ENCODE measurements at regions not wholly inside any gene's neighbourhood (a gene's known extent, or its start where the extent isn't known, plus 50 kb on each side); places are given as distances from the start of the nearest gene placed in this dataset.

- intact Hi-C loops (cut with micrococcal nuclease): loop anchor here (10.0 kb wide), 1 partner anchor 171 kb away; no protein-coding TSS in a partner anchor
- no peak overlapping the region for H3K23ac ChIP-seq (ENCODE audit: low read depth, low read length)
Measured at GRCh38 chr5:175385691-175386362, 58.2 kb downstream of the DRD1 start.

More at GRCh38 chr5:175385691-175386362, 58.2 kb downstream of the DRD1 start:
- H2AFZ ChIP-seq (replicated peaks; ENCODE audit: low read length, poor library complexity): no peak overlapping the region
- H2BK5ac ChIP-seq (ENCODE audit: low read depth, low read length, poor library complexity, severe bottlenecking): no peak overlapping the region
- no peak overlapping the region for H3K14ac ChIP-seq (replicated peaks; ENCODE audit: low read depth, low read length)
- peak overlapping the region; percentile 56; the same call in 1 of the 2 replicates for H3K4me2 ChIP-seq (ENCODE audit: low read depth, low read length)
- no peak overlapping the region for H3K27ac ChIP-seq (ENCODE audit: insufficient read depth, low read length)
- H2BK120ac ChIP-seq (ENCODE audit: low read depth, low read length): no peak overlapping the region
- 0 out of 2 replicates have a peak overlapping the region, but pooled peaks have one; percentile 81 for H2BK20ac ChIP-seq (ENCODE audit: low read depth, low read length)
- ATAC-seq (ENCODE audit: low read depth) (peak; percentile 79), DNase-seq (peak; percentile 69)
- H4K20me1 ChIP-seq (ENCODE audit: insufficient read depth, low read length): no peaks in the 10 kb centered on the region
- ChIA-PET CTCF (no interaction called here), POLR2A (ENCODE audit: unreplicated experiment) (no interaction called here)
- H3K36me3 ChIP-seq (ENCODE audit: control insufficient read depth, insufficient read depth, low read length): no peaks in the 10 kb centered on the region
- in situ Hi-C loops (cut with MboI; ENCODE audit: low sequenced_read_pairs): no loop called here
- no peak overlapping the region for H2BK15ac ChIP-seq (ENCODE audit: low read depth, low read length)
- peaks cover 3% of the 10 kb centered on the region for H3K4me1 ChIP-seq (ENCODE audit: control insufficient read depth, insufficient read depth, low read length)
- H4K5ac ChIP-seq (ENCODE audit: low read depth, low read length): no peak overlapping the region
- no peak overlapping the region for H3K4ac ChIP-seq (ENCODE audit: low read depth, low read length)
- TF ChIP-seq CEBPB (IDR thresholded peaks at IDR 0.05; ENCODE audit: low read depth, low read length): 0 out of 2 replicates have a peak, but pooled peaks have one; percentile 21
- TF ChIP-seq CTCF (conservative IDR thresholded peaks at IDR 0.05; ENCODE audit: low read depth, low read length): no peak
- H3K4me3 ChIP-seq (ENCODE audit: insufficient read depth, low read depth, low read length): no peak overlapping the region
- no peaks in the 10 kb centered on the region; the same call in 1 of the 2 replicates for H3K27me3 ChIP-seq (ENCODE audit: control insufficient read depth, insufficient read depth, low read length)
- BruUV-seq (replicated peaks): no TSS peak
- H4K8ac ChIP-seq (ENCODE audit: low read depth in 2 of 2, low read length in 2 of 2): no peak overlapping the region
- H3K9ac ChIP-seq (ENCODE audit: low read depth, low read length): no peak overlapping the region
- WGBS, 2 experiments (ENCODE audit: extremely low coverage in 2 of 2, insufficient read length in 1 of 2): no CpG with 5 or more reads among the region's 9 CpGs
- no peak overlapping the region for H4K91ac ChIP-seq (ENCODE audit: insufficient read depth, low read depth, low read length)
- H3K79me1 ChIP-seq (ENCODE audit: low read depth in 1 of 2, low read length in 2 of 2): no peaks in the 10 kb centered on the region
- dilution Hi-C loops (cut with HindIII; ENCODE audit: low sequenced_read_pairs, unreplicated experiment): no loop called here
- H2AK5ac ChIP-seq (ENCODE audit: low read depth, low read length): no peak overlapping the region
- no peaks in the 10 kb centered on the region for H3K9me3 ChIP-seq (ENCODE audit: control insufficient read depth, insufficient read depth, low read length)
- no peak overlapping the region for H3K56ac ChIP-seq (ENCODE audit: extremely low read depth, insufficient read depth, low read length)
- H3K18ac ChIP-seq (ENCODE audit: low read depth, low read length): no peak overlapping the region
- peaks cover 3% of the 10 kb centered on the region; the same call in 1 of the 2 replicates for H3K9me1 ChIP-seq (ENCODE audit: insufficient read depth, low read length)
- no peak overlapping the region for H2AK9ac ChIP-seq (replicated peaks; ENCODE audit: low read depth, low read length, poor library complexity)
